GM12878 (cell line): ENCODE measurements at regions not wholly inside any gene's neighbourhood (a gene's known extent, or its start where the extent isn't known, plus 50 kb on each side); places are given as distances from the start of the nearest gene placed in this dataset.
"Not testable (repeated sequence)": the region's sequence is repeated elsewhere in the genome, so short reads cannot be mapped to it uniquely, and the experiment has no call there.

ENCODE experiments used
- ATAC-seq: fragments of 200-7000 bp; cut with Tn5 transposase; 3 replicates; pipeline ENCODE4 v1.9.1; 2020; ENCODE audit warnings: mild to moderate bottlenecking, moderate library complexity
- BruUV-seq: library from RNA; stranded (reverse); fragments of 400-500 nt; replicated peaks from 2 replicates; lab custom pipeline; 2021; lab: Mats Ljungman, UMichigan
- CTCF ChIA-PET: fragments of 300-600 bp; sonication (Branson Sonifier 250); formaldehyde crosslinking; extraction: SDS; loops from one replicate; lab custom pipeline; 2021; ENCODE audit warnings: inconsistent platforms; lab: Yijun Ruan, JAX
- POLR2A ChIA-PET: fragments of 350-600 bp; formaldehyde crosslinking; extraction: SDS; loops from one replicate; lab custom pipeline; 2021; ENCODE audit warnings: inconsistent platforms; lab: Charles Lee
- RAD21 ChIA-PET: fragments of 300-600 bp; sonication (Branson Sonifier 250); formaldehyde crosslinking; loops from one replicate; lab custom pipeline; 2023; ENCODE audit warnings: antibody characterized with exemption; ENCODE audit not compliant: unreplicated experiment; lab: Charles Lee
- SMC1A ChIA-PET: fragments of 300-600 bp; sonication (Branson Sonifier 250); formaldehyde crosslinking; loops from one replicate; lab custom pipeline; 2023; ENCODE audit not compliant: unreplicated experiment, uncharacterized antibody; lab: Charles Lee
- DNase-seq: peaks from one replicate; pipeline ENCODE4 v3.0.0-alpha.2; 2011; ENCODE audit warnings: low read depth, low spot score
- FAIRE-seq: peaks from 3 replicates; lab custom pipeline; 2011; peaks lifted over from hg19 to GRCh38; lab: Jason Lieb, UNC
- H2AFZ ChIP-seq: 2 replicates; pipeline ENCODE4 v1.6.0; 2011; ENCODE audit warnings: low read depth, low read length, control low read depth; ENCODE audit not compliant: control insufficient read depth
- H3K27ac ChIP-seq: 2 replicates; pipeline ENCODE4 v1.5.1; 2011; ENCODE audit warnings: control low read depth; ENCODE audit not compliant: control insufficient read depth, insufficient read depth
- H3K27me3 ChIP-seq, 2 experiments: replicated peaks in 1 of 2; 2 replicates each; pipeline versions ENCODE4 v1.6.0 to v1.6.1; 2011; ENCODE audit warnings: low read length in 1 of 2; ENCODE audit not compliant: control insufficient read depth in 2 of 2, insufficient read depth in 2 of 2
- H3K36me3 ChIP-seq, 2 experiments: 2 replicates each; pipeline ENCODE4 v1.5.1; 2011; ENCODE audit warnings: low read length in 1 of 2; ENCODE audit not compliant: control insufficient read depth in 2 of 2, insufficient read depth in 2 of 2
- H3K4me1 ChIP-seq: 2 replicates; pipeline ENCODE4 v1.6.1; 2011; ENCODE audit warnings: mild to moderate bottlenecking, low read length, moderate library complexity, mixed read lengths; ENCODE audit not compliant: control insufficient read depth, insufficient read depth
- H3K4me2 ChIP-seq: 2 replicates; pipeline ENCODE4 v1.6.0; 2011; ENCODE audit warnings: control low read depth; ENCODE audit not compliant: control insufficient read depth, insufficient read depth
- H3K4me3 ChIP-seq: fragments of 200-600 bp; sonication (generic); 2 replicates; pipeline ENCODE4 v1.5.1; 2016
- H3K79me2 ChIP-seq: 2 replicates; pipeline ENCODE4 v1.6.0; 2011; ENCODE audit warnings: low read length; ENCODE audit not compliant: control insufficient read depth, insufficient read depth
- H3K9ac ChIP-seq: 2 replicates; pipeline ENCODE4 v1.8.0; 2011; ENCODE audit warnings: low read length, control low read depth, mixed read lengths; ENCODE audit not compliant: control insufficient read depth, insufficient read depth
- H3K9me3 ChIP-seq: replicated peaks from 3 replicates; pipeline ENCODE4 v1.5.1; 2011; ENCODE audit warnings: mild to moderate bottlenecking, low read length; ENCODE audit not compliant: control insufficient read depth, insufficient read depth
- H4K20me1 ChIP-seq: 2 replicates; pipeline ENCODE4 v1.6.0; 2011; ENCODE audit not compliant: control insufficient read depth, insufficient read depth
- ATF2 ChIP-seq: IDR thresholded peaks from 2 replicates; pipeline ENCODE4 v1.6.1; 2012; ENCODE audit warnings: low read length, inconsistent platforms
- ATF7 ChIP-seq: fragments of 450-650 bp; IDR thresholded peaks from 2 replicates; pipeline ENCODE4 v1.6.1; 2016; ENCODE audit warnings: low read depth, mild to moderate bottlenecking
- CBFB ChIP-seq: IDR thresholded peaks from 2 replicates; pipeline ENCODE4 v1.6.1; 2016; ENCODE audit warnings: antibody characterized with exemption, low read depth
- CHD2 ChIP-seq: IDR thresholded peaks from 2 replicates; pipeline ENCODE4 v1.6.1; 2011; ENCODE audit warnings: low read depth, low read length, improper control_type of control experiment, borderline replicate concordance
- CREB1 ChIP-seq: IDR thresholded peaks from 2 replicates; pipeline ENCODE4 v1.6.1; 2012; ENCODE audit warnings: low read depth, mild to moderate bottlenecking, inconsistent platforms
- EZH2 ChIP-seq: IDR thresholded peaks from 2 replicates; pipeline ENCODE4 v1.6.1; 2012; ENCODE audit warnings: low read depth, mild to moderate bottlenecking, control low read depth, inconsistent platforms, low read length, borderline replicate concordance; ENCODE audit not compliant: control insufficient read depth
- GATAD2B ChIP-seq: fragments of 450-650 bp; conservative IDR thresholded peaks from 2 replicates; pipeline ENCODE4 v1.6.1; 2017; ENCODE audit warnings: low read depth, mild to moderate bottlenecking, moderate library complexity
- HDAC6 ChIP-seq: fragments of 200-600 bp; sonication (generic); IDR thresholded peaks from one replicate; pipeline ENCODE4 v1.8.0; 2017; ENCODE audit warnings: antibody characterized with exemption; ENCODE audit not compliant: unreplicated experiment
- POLR2AphosphoS5 ChIP-seq: IDR thresholded peaks from 2 replicates; pipeline ENCODE4 v1.6.1; 2011; ENCODE audit warnings: mild to moderate bottlenecking, low read length, inconsistent platforms
- POU2F2 ChIP-seq: IDR thresholded peaks from 3 replicates; pipeline ENCODE4 v1.6.1; 2011; ENCODE audit warnings: low read depth, mild to moderate bottlenecking, low read length, borderline replicate concordance
- SREBF2 ChIP-seq: IDR thresholded peaks from 2 replicates; pipeline ENCODE4 v1.6.1; 2012; ENCODE audit warnings: mild to moderate bottlenecking, low read length
- TCF3 ChIP-seq: IDR thresholded peaks from 2 replicates; pipeline ENCODE4 v1.6.1; 2012; ENCODE audit warnings: low read depth, mild to moderate bottlenecking, low read length, borderline replicate concordance; ENCODE audit not compliant: insufficient read depth
- ZNF687 ChIP-seq: fragments of 450-650 bp; IDR thresholded peaks from 2 replicates; pipeline ENCODE4 v1.6.1; 2017; ENCODE audit warnings: mild to moderate bottlenecking, moderate library complexity
- WGBS: methylation state at CpG from one replicate; pipeline ENCODE4 v1.1.6; 2016; ENCODE audit warnings: low lambda C conversion rate; ENCODE audit not compliant: insufficient replicate concordance, insufficient coverage; ENCODE audit errors: missing lambda C conversion rate; 5-methylcytosine and 5-hydroxymethylcytosine counted together
- in situ Hi-C: fragments of 300-500 bp; cut with MboI; formaldehyde crosslinking; loops from 9 replicates; pipeline ENCODE4 v1.14.3; 2018; ENCODE audit warnings: mixed read lengths
- intact Hi-C: fragments of 100-400 bp; cut with micrococcal nuclease; formaldehyde crosslinking; loops from one replicate; pipeline ENCODE4 v1.14.2; 2022; ENCODE audit not compliant: unreplicated experiment

DNA sequence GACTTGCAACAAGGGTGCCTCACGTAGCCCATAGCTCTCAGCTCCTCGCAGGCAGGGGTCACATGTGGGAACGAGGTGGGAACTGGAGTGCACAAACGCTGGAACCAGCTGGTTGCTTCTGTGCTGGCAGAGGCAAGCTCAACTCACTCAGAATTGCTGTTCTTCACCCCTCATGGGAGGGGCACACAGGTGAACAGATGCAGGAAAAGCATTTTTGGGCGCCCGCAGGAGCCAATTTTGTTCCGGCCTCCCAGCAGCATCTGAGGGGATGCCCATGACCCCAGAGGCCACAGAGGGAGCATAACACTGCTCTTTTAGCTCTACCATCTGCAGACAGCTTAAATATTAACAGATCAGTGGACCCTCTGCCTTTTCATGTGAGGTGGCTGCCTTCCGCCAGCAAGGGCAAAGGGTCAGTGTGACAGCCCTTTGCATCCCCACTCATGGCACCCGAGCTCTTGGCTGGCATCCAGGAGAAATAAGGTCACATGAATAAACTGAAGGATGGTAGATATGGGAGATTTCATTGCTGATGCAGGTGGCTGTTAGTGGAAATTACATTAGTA, 196.2 kb downstream of the SLCO4C1 start:
- no TSS peak for BruUV-seq
- WGBS: 34% methylated on average over 9 of the region's 9 CpGs
- Histone ChIP-seq H4K20me1 (no peaks in the 10 kb centered on the region), H3K79me2 (no peaks in the 10 kb centered on the region), H3K27ac (no peak overlapping the region), H3K4me1 (no peaks in the 10 kb centered on the region), H3K27me3 (no peaks in the 10 kb centered on the region), H2AFZ (no peak overlapping the region), H3K9ac (no peak overlapping the region), H3K4me2 (no peak overlapping the region), H3K36me3 (no peaks in the 10 kb centered on the region), H3K9me3 (no peaks in the 10 kb centered on the region), H3K4me3 (no peak overlapping the region)
- no peak for FAIRE-seq
- RAD21 ChIA-PET: no interaction called here
- intact Hi-C loops (no loop called here), in situ Hi-C loops (no loop called here)
- ATAC-seq: no peak
- DNase-seq: no peak
- no peak for TF ChIP-seq EZH2
- TF ChIP-seq GATAD2B: no peak
- no peak for TF ChIP-seq CHD2
- TF ChIP-seq ATF7: no peak
- TF ChIP-seq ATF2: no peak
- TF ChIP-seq CREB1: no peak
- no peak for TF ChIP-seq CBFB
- no peak for TF ChIP-seq SREBF2
- no peak for TF ChIP-seq POU2F2
- TF ChIP-seq POLR2AphosphoS5: no peak
- no peak for TF ChIP-seq TCF3
- TF ChIP-seq ZNF687: no peak
- TF ChIP-seq HDAC6: no peak
- CTCF ChIA-PET: no interaction called here
- SMC1A ChIA-PET: no interaction called here
- POLR2A ChIA-PET: no interaction called here

DNA sequence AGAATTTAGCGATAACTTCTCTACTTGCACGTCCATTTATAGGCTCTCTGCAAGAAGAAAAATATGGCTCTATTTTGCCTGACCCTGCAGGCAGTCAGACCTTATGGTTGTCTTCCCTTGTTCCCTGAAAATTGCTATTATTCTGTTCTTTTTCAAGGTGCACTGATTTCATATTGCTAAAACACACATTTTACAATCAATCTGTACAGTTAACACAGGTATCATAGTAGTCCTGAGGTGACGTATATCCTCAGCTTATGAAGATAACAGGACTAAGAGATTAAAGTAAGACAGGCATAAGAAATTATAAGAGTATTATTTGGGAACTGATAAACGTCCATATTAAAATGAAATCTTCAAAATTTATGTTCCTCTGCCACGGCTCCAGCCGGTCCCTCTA, 197.0 kb downstream of the SLCO4C1 start:
- ATAC-seq, H4K20me1 ChIP-seq, H3K9ac ChIP-seq, SMC1A ChIA-PET, H3K27me3 ChIP-seq, H3K36me3 ChIP-seq, H2AFZ ChIP-seq, BruUV-seq, H3K4me2 ChIP-seq, H3K79me2 ChIP-seq, in situ Hi-C loops, H3K27ac ChIP-seq, H3K4me1 ChIP-seq, CTCF ChIA-PET, FAIRE-seq, RAD21 ChIA-PET, H3K9me3 ChIP-seq, H3K4me3 ChIP-seq, DNase-seq, POLR2A ChIA-PET, intact Hi-C loops: not testable (repeated sequence)
- WGBS: 36% methylated on average over 6 of the region's 6 CpGs
